Activated T-cell treated with anti-CD3 and anti-CD28 coated beads, Interleukin-2, amount 50 U/mL, for 24 hours (primary cell): ENCODE measurements at regions not wholly inside any gene's neighbourhood (a gene's known extent, or its start where the extent isn't known, plus 50 kb on each side); places are given as distances from the start of the nearest gene placed in this dataset.

ENCODE experiments used
- DNase-seq: peaks from one replicate; pipeline ENCODE4 v3.0.0-alpha.2; 2020
- H3K27ac Mint-ChIP-seq: 2 replicates; pipeline ENCODE4 v1.8.0; 2020; ENCODE audit warnings: mild to moderate bottlenecking, mixed read lengths
- H3K27me3 Mint-ChIP-seq: 2 replicates; pipeline ENCODE4 v1.8.0; 2020; ENCODE audit warnings: mixed read lengths
- H3K36me3 Mint-ChIP-seq: 2 replicates; pipeline ENCODE4 v1.8.0; 2020; ENCODE audit warnings: low read depth, mixed read lengths
- H3K4me1 Mint-ChIP-seq: 2 replicates; pipeline ENCODE4 v1.8.0; 2020; ENCODE audit warnings: low read depth, mixed read lengths
- H3K4me3 Mint-ChIP-seq: 2 replicates; pipeline ENCODE4 v1.8.0; 2020; ENCODE audit warnings: mild to moderate bottlenecking, moderate library complexity, mixed read lengths
- H3K9me3 Mint-ChIP-seq: 2 replicates; pipeline ENCODE4 v1.8.0; 2020; ENCODE audit warnings: mixed read lengths

DNA sequence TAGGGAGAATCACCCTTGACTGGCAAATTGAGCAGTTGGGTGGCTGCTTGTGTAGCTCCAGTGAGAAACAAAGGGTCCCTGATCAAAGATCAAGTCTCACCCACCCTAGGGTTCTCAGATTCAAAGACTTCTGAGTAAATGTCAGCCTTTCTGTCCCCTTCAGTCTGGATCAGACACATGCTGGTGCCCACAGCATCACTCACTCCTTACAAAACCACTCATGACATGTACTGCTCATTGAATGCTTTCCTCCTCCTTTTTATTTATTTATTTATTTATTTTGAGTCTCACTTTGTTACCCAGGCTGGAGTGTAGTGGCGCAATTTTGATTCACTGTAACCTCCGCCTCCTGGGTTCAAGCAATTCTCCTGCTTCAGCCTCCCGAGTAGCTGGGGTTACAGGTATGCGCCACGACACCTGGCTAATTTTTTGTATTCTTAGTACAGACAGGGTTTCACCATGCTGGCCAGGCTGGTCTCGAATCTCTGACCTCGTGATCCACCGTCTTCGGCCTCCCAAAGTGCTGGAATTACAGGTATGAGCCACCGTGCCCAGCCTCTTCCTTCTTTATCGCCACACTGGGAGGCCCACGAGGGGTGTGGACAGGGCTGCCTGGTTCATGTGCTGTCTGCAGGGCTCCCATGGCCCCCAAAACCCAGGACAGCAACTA, 462.0 kb upstream of the MAF start:
- Mint-ChIP-seq H3K4me3 (no peak overlapping the region), H3K4me1 (no peaks in the 10 kb centered on the region), H3K9me3 (no peaks in the 10 kb centered on the region), H3K27ac (no peak overlapping the region), H3K27me3 (no peaks in the 10 kb centered on the region), H3K36me3 (no peaks in the 10 kb centered on the region)
- DNase-seq, result no peak

DNA sequence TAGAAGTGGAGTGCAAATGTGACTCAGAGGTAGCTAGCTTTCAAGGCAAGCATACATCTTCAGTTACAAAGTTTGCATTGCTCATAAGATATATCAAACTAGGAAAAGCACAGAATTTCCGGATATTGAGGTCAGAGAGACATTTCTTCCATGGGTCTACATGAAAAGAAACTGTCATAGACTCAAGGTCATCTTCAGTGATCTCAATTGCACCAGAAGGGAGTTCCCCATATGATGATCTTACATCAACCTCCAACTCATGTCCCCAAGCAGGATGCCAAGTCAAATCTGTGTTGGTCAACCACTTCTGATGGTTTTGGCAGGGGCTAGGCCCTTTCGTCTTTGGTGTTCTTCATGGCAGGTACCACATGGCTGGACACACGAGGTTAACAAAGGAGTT, 459.9 kb upstream of the MAF start:
- Mint-ChIP-seq H3K27me3 (no peaks in the 10 kb centered on the region), H3K4me1 (no peaks in the 10 kb centered on the region), H3K9me3 (no peaks in the 10 kb centered on the region), H3K36me3 (no peaks in the 10 kb centered on the region), H3K4me3 (no peak overlapping the region), H3K27ac (no peak overlapping the region)
- DNase-seq, result no peak

DNA sequence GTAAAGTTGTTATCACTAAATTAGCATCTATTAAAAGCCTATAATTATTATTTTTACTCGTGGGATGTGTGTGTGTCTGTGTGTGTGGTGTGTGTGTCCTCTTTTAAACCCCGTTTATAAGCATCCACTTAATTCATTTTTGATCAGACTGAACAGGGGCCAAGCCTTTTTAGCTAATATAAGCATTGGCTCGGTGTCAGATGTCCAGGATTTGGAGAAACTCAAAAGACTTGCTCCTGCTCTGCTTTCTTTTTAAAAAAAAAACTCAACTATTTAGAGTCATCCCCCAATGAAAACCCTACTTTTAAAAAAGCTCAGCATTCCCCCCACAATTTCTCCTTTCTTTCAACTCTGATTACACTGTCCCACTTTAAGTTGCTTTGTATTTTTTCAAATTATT, 459.3 kb upstream of the MAF start:
- no peak overlapping the region for H3K27ac Mint-ChIP-seq
- H3K9me3 Mint-ChIP-seq, result no peaks in the 10 kb centered on the region
- no peaks in the 10 kb centered on the region for H3K4me1 Mint-ChIP-seq
- H3K27me3 Mint-ChIP-seq, result no peaks in the 10 kb centered on the region
- no peak overlapping the region for H3K4me3 Mint-ChIP-seq
- DNase-seq, result no peak
- H3K36me3 Mint-ChIP-seq, result no peaks in the 10 kb centered on the region

DNA sequence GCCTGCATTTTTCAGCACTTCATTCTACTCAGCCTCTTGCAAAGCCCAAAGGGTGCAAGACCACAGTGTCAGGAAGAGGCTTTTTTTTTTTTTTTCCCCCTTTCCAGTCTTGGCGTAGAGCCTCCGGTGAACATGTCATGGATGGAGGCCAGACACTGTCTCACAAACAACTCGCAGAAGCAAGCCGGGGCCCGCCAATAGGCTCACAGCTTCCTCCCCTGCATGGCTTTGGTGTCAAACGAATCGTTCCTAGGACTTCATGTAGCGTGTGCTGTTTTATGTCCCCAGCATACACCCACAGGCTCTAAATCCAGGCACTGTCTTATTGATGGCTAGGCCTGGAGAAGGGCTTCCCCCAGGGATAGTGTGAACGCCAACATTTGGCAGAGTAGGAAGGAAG, 457.7 kb upstream of the MAF start:
- Mint-ChIP-seq H3K36me3 (no peaks in the 10 kb centered on the region), H3K9me3 (no peaks in the 10 kb centered on the region), H3K27me3 (no peaks in the 10 kb centered on the region), H3K4me1 (no peaks in the 10 kb centered on the region), H3K27ac (no peak overlapping the region), H3K4me3 (no peak overlapping the region)
- no peak for DNase-seq

DNA sequence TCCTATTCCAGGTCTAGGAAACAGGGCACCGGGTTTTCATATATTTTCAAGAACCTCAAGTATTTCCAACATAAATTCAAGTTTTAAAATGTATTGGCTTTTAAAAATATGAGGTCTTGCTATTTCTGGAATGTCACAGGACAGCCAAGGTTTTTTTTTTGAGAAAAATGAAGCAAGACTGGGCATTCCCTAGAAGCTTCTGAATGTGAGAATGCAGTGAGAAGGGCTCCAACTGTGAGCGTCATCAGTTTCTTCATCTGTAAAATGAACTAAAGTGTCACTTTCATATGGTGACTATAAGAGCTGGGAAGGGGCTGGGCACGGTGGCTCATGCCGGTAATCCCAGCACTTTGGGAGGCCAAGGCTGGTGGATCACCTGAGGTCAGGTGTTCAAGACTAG, 455.8 kb upstream of the MAF start:
- no peaks in the 10 kb centered on the region for H3K4me1 Mint-ChIP-seq
- DNase-seq, result no peak
- no peaks in the 10 kb centered on the region for H3K27me3 Mint-ChIP-seq
- no peaks in the 10 kb centered on the region for H3K9me3 Mint-ChIP-seq
- H3K36me3 Mint-ChIP-seq, result no peaks in the 10 kb centered on the region
- no peak overlapping the region for H3K27ac Mint-ChIP-seq
- H3K4me3 Mint-ChIP-seq, result no peak overlapping the region

DNA sequence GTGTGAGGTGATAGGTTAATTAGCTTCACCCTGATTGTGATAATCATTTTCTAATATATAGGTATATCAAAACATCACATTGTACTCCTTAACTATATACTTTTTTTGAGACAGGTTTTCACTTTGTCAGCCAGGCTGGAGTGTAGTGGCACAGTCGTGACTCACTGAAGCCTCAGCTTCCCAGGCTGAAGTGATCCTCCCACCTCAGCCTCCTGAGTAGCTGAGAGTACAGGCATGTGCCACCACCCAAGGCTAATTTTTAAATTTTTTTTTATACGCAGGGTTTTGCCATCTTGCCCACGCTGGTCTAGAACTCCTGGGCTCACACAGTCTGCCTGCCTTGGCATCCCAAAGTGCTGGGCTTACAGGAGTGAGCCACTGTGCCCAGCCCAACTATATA, 455.3 kb upstream of the MAF start:
- Mint-ChIP-seq H3K4me1 (no peaks in the 10 kb centered on the region), H3K27me3 (no peaks in the 10 kb centered on the region), H3K9me3 (no peaks in the 10 kb centered on the region), H3K4me3 (no peak overlapping the region), H3K27ac (no peak overlapping the region), H3K36me3 (no peaks in the 10 kb centered on the region)
- DNase-seq, result no peak

DNA sequence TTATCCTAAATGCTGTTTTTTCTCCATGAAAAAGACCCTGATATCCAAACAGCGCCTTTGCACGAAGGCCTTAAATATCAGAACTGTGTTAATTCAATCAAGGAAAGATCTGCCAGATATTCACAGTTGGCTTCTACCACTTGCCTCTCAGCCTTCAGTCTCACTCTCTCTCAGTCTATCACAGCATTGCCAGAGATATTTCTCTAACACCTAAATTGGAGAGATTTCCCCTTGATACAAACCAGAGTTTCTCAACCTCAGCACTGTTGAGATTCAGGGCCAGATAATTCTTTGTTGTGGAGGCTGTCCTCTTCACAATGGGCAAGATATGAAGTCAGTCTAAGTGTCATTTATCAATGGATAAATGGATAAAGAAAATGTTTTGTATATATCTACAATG, 454.1 kb upstream of the MAF start:
- H3K36me3 Mint-ChIP-seq, result no peaks in the 10 kb centered on the region
- DNase-seq, result no peak
- no peak overlapping the region for H3K27ac Mint-ChIP-seq
- H3K4me3 Mint-ChIP-seq, result no peak overlapping the region
- H3K4me1 Mint-ChIP-seq, result no peaks in the 10 kb centered on the region
- no peaks in the 10 kb centered on the region for H3K27me3 Mint-ChIP-seq
- no peaks in the 10 kb centered on the region for H3K9me3 Mint-ChIP-seq

DNA sequence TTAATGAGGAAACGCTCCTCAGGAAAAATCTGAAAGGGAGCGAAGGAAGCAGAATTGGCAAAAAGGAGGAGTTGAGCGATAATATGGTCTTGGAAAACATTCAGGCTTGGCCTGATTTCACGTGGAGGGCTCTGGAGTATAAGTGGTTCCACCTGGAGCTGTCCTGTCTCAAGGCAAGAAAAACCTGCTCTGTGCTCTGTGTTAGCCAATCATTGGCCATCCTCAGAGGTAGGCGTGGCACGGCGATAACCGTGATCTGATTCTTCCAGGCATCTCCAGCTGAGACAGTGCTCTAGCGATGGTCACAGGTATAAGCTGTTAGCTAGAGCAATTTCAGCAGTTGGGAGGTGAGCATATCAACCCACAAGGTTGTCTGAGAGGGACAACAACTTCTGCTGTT, 450.5 kb upstream of the MAF start:
- H3K27me3 Mint-ChIP-seq, result peaks cover 2% of the 10 kb centered on the region
- no peaks in the 10 kb centered on the region for H3K36me3 Mint-ChIP-seq

DNA sequence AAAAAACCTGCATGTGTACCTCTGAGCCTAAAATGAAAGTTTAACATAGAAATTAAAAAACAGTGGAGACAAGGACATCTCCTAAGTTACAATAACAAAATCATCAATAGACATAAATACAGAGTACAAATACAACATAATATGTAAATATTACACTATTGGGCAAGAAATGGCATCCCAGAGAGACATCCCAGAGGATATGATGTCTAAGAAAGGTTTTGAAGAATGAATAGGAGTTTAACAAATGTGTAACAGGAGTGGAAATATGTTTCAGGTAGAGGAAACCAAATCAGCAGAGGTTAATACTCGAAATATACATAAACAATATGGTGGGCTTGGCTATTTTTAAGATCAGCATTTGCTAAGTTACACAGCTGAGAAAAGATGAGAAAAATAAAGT, 447.7 kb upstream of the MAF start:
- Mint-ChIP-seq H3K27me3 (peaks cover 22% of the 10 kb centered on the region), H3K4me3 (no peak overlapping the region), H3K27ac (no peak overlapping the region), H3K9me3 (no peaks in the 10 kb centered on the region), H3K36me3 (no peaks in the 10 kb centered on the region), H3K4me1 (no peaks in the 10 kb centered on the region)
- DNase-seq, result no peak

More for the DNA sequence above, 450.5 kb upstream of the MAF start:
- no peak for DNase-seq
- no peaks in the 10 kb centered on the region for H3K9me3 Mint-ChIP-seq
- no peak overlapping the region for H3K4me3 Mint-ChIP-seq
- H3K27ac Mint-ChIP-seq, result no peak overlapping the region
- no peaks in the 10 kb centered on the region for H3K4me1 Mint-ChIP-seq

DNA sequence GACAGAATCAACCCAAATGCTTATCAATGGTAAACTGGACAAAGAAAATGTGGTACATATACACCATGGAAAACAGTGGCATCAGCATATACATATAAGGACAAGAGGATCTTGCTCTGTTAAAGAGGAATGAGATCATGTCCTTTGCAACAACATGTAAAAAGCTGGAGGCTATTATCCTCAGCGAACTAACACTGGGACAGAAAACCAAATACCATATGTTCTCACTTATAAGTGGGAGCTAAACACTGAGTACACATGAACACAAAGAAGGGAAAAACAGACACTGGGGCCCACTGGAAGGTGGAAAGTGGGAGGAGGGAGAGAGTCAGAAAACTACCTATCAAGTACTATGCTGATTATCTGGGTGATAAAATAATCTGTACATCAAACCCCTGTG, 447.3 kb upstream of the MAF start:
- Mint-ChIP-seq H3K27me3 (peaks cover 26% of the 10 kb centered on the region), H3K27ac (no peak overlapping the region), H3K4me3 (no peak overlapping the region), H3K36me3 (no peaks in the 10 kb centered on the region), H3K4me1 (no peaks in the 10 kb centered on the region), H3K9me3 (no peaks in the 10 kb centered on the region)
- no peak for DNase-seq

DNA sequence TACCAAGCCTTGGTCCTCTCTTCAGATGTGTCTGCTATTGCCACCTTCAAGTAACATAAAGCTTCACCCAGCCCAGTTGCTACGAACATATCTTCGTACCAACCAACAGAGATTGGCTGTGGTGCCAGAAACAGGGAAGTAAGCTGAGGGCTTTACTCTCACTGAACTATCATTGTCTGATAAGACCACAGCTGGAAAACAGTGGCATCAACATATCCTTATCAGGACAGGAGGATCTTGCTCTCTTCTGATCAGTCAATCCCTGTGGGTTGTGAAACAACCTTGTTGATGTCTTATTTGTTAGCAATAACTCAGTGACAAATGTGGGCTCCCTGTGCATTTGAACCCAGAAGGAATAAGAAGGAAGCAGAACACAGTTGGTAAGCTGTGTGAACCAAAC, 446.3 kb upstream of the MAF start:
- DNase-seq, result no peak
- H3K27ac Mint-ChIP-seq, result no peak overlapping the region
- H3K4me1 Mint-ChIP-seq, result no peaks in the 10 kb centered on the region
- H3K27me3 Mint-ChIP-seq, result peaks cover 30% of the 10 kb centered on the region
- H3K4me3 Mint-ChIP-seq, result no peak overlapping the region
- H3K9me3 Mint-ChIP-seq, result no peaks in the 10 kb centered on the region
- no peaks in the 10 kb centered on the region for H3K36me3 Mint-ChIP-seq

DNA sequence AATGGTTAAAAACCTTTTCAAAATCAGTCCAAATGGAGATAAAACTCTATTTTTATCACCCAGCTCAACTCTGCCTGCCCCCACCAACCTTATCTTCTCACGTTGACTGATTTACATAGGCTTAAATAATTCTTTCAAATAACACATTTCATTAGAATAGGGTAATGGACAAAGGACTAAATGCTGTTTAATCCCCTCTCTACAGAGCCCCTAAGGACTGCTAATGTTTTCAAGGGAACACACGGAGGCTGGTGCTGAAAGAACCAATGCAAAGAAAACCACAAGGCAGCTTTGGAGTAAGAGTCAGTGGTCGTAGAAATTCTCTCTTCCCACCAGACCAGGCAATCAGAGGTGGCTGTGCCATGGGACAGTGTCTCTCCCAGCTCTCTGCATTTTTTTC, 445.7 kb upstream of the MAF start:
- Mint-ChIP-seq H3K36me3 (no peaks in the 10 kb centered on the region), H3K27me3 (peaks cover 32% of the 10 kb centered on the region), H3K4me3 (no peak overlapping the region), H3K27ac (no peak overlapping the region), H3K9me3 (no peaks in the 10 kb centered on the region), H3K4me1 (no peaks in the 10 kb centered on the region)
- DNase-seq, result no peak

DNA sequence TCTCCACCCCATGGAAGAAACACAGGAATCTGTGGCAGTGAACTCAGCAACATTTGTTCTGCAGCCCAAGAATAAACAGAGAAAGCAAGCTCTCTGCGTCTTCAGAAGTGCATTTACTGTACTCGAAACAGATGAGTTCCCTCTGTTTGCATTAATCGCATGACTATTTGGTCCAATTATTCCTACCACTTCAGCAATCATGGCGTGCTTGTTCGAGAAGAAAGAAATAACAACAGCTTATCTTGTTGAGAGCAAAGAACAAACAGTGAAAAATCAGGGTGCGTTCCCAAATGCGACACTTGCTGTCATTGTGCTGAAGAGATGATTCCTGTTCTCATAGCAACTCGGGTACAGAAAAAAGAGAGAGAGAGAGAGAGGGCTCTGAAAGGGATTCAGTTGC, 445.3 kb upstream of the MAF start:
- no peak overlapping the region for H3K4me3 Mint-ChIP-seq
- H3K36me3 Mint-ChIP-seq, result no peaks in the 10 kb centered on the region
- H3K27me3 Mint-ChIP-seq, result peaks cover 32% of the 10 kb centered on the region
- no peak for DNase-seq
- H3K4me1 Mint-ChIP-seq, result no peaks in the 10 kb centered on the region
- no peak overlapping the region for H3K27ac Mint-ChIP-seq
- no peaks in the 10 kb centered on the region for H3K9me3 Mint-ChIP-seq

DNA sequence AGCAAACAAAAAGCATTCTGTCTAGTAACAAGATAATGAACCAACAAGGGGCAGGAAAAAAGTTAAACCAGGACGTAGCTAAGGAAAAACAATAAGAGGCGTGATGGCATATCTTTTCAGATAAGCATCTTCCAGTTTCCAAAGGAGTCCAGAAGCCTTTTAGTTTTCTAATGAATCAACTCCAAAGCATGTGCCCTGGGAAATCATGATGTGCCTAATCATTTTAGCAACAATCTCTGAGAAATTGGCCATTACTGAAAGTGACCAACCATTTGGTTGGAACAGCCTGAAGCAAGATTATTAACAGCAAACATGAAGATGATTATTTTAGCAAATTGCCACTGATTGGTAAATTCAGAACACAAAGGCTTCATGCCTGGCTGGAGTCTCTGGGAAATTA, 440.9 kb upstream of the MAF start:
- Mint-ChIP-seq H3K4me3 (no peak overlapping the region), H3K27me3 (peaks cover 34% of the 10 kb centered on the region), H3K9me3 (no peaks in the 10 kb centered on the region), H3K27ac (no peak overlapping the region), H3K4me1 (no peaks in the 10 kb centered on the region), H3K36me3 (no peaks in the 10 kb centered on the region)
- DNase-seq, result no peak

DNA sequence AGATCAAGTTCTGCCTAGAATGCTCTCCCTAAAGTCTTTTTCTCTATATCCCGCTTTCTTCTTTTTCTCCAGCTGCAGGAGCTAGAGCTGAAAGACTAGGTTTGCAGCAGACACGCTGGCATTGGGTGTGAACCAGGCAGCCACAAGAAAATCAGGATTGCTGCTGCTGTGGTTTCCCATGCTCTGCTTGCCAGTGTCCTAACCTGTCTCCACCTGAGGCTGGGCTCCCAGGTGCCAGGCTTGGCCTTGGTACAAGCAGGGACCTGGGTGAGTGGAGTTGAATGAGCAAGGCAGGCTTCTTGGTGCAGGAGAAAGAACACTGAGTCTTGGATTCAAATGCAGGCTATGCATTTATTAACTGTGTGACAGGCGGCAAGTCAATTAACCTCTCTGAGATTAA, 440.3 kb upstream of the MAF start:
- Mint-ChIP-seq H3K27me3 (peaks cover 33% of the 10 kb centered on the region), H3K27ac (no peak overlapping the region), H3K4me3 (no peak overlapping the region), H3K4me1 (no peaks in the 10 kb centered on the region), H3K36me3 (no peaks in the 10 kb centered on the region), H3K9me3 (no peaks in the 10 kb centered on the region)
- DNase-seq, result no peak

DNA sequence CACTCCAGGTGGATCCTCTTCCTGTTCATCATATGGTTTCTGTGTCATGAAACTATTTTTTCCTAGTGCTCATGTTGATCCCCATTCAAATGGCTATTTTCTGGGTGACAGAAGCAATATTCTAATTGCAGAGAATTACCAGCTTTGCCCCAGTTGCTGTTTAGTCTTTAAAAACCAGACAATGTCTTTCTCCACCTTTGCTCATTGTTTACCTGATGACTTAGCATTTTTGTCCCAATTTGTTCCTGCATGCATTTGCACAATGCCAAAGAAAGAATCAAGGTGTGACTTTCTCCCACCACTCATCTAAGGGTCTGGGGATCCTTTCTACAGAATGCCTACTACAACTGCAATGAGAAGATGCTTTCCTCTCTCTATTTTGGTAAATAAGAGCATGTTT, 439.9 kb upstream of the MAF start:
- Mint-ChIP-seq H3K27me3 (peaks cover 29% of the 10 kb centered on the region), H3K27ac (no peak overlapping the region), H3K9me3 (no peaks in the 10 kb centered on the region), H3K4me1 (no peaks in the 10 kb centered on the region), H3K36me3 (no peaks in the 10 kb centered on the region), H3K4me3 (no peak overlapping the region)
- no peak for DNase-seq
